Esophagus muscularis mucosa (tissue), 4 donors: ENCODE measurements at regions not wholly inside any gene's neighbourhood (a gene's known extent, or its start where the extent isn't known, plus 50 kb on each side); places are given as distances from the start of the nearest gene placed in this dataset.

Experiments
- DNase-seq: peaks from one replicate; pipeline ENCODE4 v3.0.0-alpha.2; 2017; ENCODE audit errors: extremely low spot score
- H3K27ac ChIP-seq, 4 donors: fragments of 200-600 bp; sonication (generic); replicated peaks in 1 of 4; 1 replicate in 3 of 4; 2 replicates in 1 of 4; pipeline ENCODE4 v1.5.1; 2016 to 2019; ENCODE audit warnings: mild to moderate bottlenecking in 1 of 4
- H3K27me3 ChIP-seq, 4 donors: fragments of 200-600 bp; sonication (generic); one replicate each; pipeline versions ENCODE4 v1.5.1 to v1.6.0; 2016 to 2019
- H3K36me3 ChIP-seq, 4 donors: fragments of 200-600 bp; sonication (generic); one replicate each; pipeline ENCODE4 v1.5.1; 2016 to 2019
- H3K4me1 ChIP-seq, 4 donors: fragments of 200-600 bp; sonication (generic); one replicate each; pipeline ENCODE4 v1.5.1; 2016 to 2019
- H3K4me3 ChIP-seq, 4 donors: fragments of 200-600 bp; sonication (generic); 1 replicate in 2 of 4; 2 replicates in 2 of 4; pipeline ENCODE4 v1.5.1; 2016 to 2019; ENCODE audit warnings: mild to moderate bottlenecking in 4 of 4, moderate library complexity in 1 of 4
- H3K9me3 ChIP-seq, 4 donors: fragments of 200-600 bp; sonication (generic); 1 replicate in 3 of 4; 2 replicates in 1 of 4; pipeline ENCODE4 v1.5.1; 2016 to 2019
- EP300 ChIP-seq: sonication (generic); formaldehyde crosslinking; IDR thresholded peaks from one replicate; pipeline ENCODE4 v1.6.1; 2017; ENCODE audit warnings: antibody characterized with exemption
- POLR2A ChIP-seq: fragments of 450-650 bp; IDR thresholded peaks from one replicate; pipeline ENCODE4 v1.6.1; 2017; ENCODE audit warnings: antibody characterized with exemption, moderate library complexity, mild to moderate bottlenecking, low read depth
- POLR2AphosphoS5 ChIP-seq, 2 donors: sonication (generic); formaldehyde crosslinking; IDR thresholded peaks; one replicate each; pipeline ENCODE4 v1.6.1; 2017; ENCODE audit warnings: antibody characterized with exemption in 2 of 2
- WGBS: methylation state at CpG from one replicate; pipeline ENCODE4 v1.1.5; 2018; 5-methylcytosine and 5-hydroxymethylcytosine counted together
- intact Hi-C: fragments of 100-400 bp; cut with DNase I; formaldehyde crosslinking; loops from one replicate; pipeline ENCODE4 v1.15.1; 2023
- TF ChIP-seq, protein P1 (sequence below), 3 experiments: fragments of 200-600 bp in 2 of 3; fragments of 450-650 bp in 1 of 3; sonication (generic) in 2 of 3; IDR thresholded peaks; one replicate each; pipeline ENCODE4 v1.5.1; 2017 to 2019; ENCODE audit warnings: antibody characterized with exemption in 3 of 3, mild to moderate bottlenecking in 2 of 3, moderate library complexity in 1 of 3

- DNase-seq, result no peak
- intact Hi-C loops, result loop anchor here (10.0 kb wide), 1 partner anchor 603 kb away; no protein-coding TSS in a partner anchor
- Histone ChIP-seq H3K27me3 (peaks cover 0 to 88% (median 13%) of the 10 kb centered on the region in 4 donors), H3K4me1 (no peaks in the 10 kb centered on the region), H3K27ac (no peak overlapping the region), H3K36me3 (no peaks in the 10 kb centered on the region), H3K4me3 (no peak overlapping the region), H3K9me3 (no peaks in the 10 kb centered on the region)
- TF ChIP-seq, protein P1, sequence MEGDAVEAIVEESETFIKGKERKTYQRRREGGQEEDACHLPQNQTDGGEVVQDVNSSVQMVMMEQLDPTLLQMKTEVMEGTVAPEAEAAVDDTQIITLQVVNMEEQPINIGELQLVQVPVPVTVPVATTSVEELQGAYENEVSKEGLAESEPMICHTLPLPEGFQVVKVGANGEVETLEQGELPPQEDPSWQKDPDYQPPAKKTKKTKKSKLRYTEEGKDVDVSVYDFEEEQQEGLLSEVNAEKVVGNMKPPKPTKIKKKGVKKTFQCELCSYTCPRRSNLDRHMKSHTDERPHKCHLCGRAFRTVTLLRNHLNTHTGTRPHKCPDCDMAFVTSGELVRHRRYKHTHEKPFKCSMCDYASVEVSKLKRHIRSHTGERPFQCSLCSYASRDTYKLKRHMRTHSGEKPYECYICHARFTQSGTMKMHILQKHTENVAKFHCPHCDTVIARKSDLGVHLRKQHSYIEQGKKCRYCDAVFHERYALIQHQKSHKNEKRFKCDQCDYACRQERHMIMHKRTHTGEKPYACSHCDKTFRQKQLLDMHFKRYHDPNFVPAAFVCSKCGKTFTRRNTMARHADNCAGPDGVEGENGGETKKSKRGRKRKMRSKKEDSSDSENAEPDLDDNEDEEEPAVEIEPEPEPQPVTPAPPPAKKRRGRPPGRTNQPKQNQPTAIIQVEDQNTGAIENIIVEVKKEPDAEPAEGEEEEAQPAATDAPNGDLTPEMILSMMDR (IDR thresholded peaks at IDR 0.05), result no peak
- no peak for TF ChIP-seq EP300
- TF ChIP-seq POLR2A, result no peak
- no peak for TF ChIP-seq POLR2AphosphoS5 (IDR thresholded peaks at IDR 0.05)
- WGBS, result 68% methylated on average over 8 of the region's 8 CpGs
Measured at GRCh38 chr13:99911965-99912566, 59.5 kb downstream of the ZIC5 start.

DNA sequence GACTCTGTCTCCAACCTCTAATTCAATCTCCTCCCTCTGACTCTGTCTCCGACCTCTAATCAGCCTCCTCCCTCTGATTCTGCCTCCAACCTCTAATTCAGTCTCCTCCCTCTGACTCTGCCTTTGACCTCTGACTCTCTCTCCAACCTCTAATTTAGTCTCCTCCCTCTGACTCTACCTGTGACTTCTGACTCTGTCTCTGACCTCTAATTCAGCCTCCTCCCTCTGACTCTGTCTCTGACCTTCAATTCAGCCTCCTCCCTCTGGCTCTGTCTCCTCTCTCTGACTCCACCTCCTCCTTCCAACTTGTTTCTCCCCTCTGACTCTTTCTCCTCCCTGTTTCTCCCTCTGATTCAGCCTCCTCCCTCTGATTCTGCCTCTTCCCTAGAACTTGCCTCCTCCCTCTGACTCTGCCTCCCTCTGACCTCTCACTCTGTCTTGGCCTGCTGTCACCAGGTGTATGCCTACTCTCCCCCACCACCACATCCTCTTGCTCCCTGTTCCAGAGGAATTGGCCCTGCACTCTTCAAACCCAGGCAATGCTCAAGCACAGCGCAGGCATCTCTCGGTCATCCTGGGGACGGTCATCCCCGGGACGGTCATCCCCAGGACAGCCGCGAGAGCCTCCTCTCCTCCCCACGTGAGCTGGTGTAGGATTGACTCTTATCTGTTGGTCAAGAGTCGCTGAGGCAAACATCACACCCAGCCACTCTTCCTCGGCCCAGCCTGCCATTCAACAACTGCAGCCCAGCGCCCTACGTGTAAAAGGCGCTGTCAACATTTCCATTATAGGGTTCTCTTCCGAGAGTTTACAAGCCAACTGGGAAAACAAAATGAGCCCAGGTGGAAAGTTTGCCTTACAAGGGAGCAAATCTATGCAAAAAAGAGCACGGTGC is 60.2 kb downstream of the ZIC5 start:
- H3K36me3 ChIP-seq, result no peaks in the 10 kb centered on the region
- TF ChIP-seq EP300, result no peak
- TF ChIP-seq POLR2A, result no peak
- no peak for TF ChIP-seq POLR2AphosphoS5 (IDR thresholded peaks at IDR 0.05)
- TF ChIP-seq, protein P1 (IDR thresholded peaks at IDR 0.05), result no peak
- no peaks in the 10 kb centered on the region for H3K9me3 ChIP-seq
- no peak for DNase-seq
- H3K4me1 ChIP-seq, result no peaks in the 10 kb centered on the region
- H3K4me3 ChIP-seq, result no peak overlapping the region
- no peak overlapping the region for H3K27ac ChIP-seq
- H3K27me3 ChIP-seq, result peaks cover 0 to 96% (median 12%) of the 10 kb centered on the region in 4 donors
- intact Hi-C loops, result loop anchor here (10.0 kb wide), 1 partner anchor 603 kb away; no protein-coding TSS in a partner anchor
- 71% methylated on average over 10 of the region's 16 CpGs for WGBS

DNA sequence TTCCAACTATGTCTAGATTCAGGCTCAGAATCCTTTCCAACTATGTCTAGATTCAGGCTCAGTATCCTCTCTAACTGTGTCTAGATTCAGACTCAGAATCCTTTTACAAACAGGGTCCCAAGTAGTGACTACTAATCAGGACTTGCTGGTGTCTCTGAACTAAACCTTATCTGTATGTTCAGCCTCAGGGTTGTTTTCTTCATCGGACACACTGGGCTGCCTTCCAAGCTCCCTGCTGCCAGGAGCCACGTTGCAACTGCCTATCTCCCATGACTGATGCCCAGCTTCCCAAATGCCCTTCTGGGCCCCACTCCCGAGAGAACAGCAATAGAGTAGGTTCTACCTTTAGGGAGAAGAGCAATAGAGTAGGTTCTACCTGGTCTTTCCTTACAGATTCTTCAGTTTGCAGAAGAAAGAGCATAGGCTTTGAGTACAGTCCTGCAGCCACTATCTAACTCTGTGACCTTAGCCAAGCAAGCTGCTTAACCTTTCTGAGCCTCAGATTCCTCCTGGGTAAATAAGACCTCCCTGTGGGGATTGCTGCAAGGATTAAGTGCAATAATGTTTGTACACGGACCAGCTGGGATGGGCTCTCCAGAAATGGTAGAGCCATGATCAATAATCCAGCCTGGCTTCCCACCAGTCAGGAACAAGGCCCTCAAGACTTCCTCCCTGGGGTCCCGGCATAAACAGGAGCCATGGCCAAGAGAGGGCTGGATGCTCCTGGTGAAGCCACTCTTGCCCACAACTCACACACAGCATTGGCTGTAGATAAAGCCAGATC is 61.5 kb downstream of the ZIC5 start:
- intact Hi-C loops, result loop anchor here (10.0 kb wide), 1 partner anchor 605 kb away; no protein-coding TSS in a partner anchor
- peaks cover 0 to 93% (median 7%) of the 10 kb centered on the region in 4 donors for H3K27me3 ChIP-seq
- no peak for DNase-seq
- H3K4me3 ChIP-seq, result no peak overlapping the region
- 39% methylated on average over 5 of the region's 5 CpGs for WGBS
- H3K9me3 ChIP-seq, result no peaks in the 10 kb centered on the region
- H3K36me3 ChIP-seq, result no peaks in the 10 kb centered on the region
- TF ChIP-seq POLR2AphosphoS5 (IDR thresholded peaks at IDR 0.05), result no peak
- TF ChIP-seq, protein P1 (IDR thresholded peaks at IDR 0.05), result no peak
- TF ChIP-seq EP300, result no peak
- TF ChIP-seq POLR2A, result no peak
- H3K27ac ChIP-seq, result no peak overlapping the region
- H3K4me1 ChIP-seq, result no peaks in the 10 kb centered on the region

DNA sequence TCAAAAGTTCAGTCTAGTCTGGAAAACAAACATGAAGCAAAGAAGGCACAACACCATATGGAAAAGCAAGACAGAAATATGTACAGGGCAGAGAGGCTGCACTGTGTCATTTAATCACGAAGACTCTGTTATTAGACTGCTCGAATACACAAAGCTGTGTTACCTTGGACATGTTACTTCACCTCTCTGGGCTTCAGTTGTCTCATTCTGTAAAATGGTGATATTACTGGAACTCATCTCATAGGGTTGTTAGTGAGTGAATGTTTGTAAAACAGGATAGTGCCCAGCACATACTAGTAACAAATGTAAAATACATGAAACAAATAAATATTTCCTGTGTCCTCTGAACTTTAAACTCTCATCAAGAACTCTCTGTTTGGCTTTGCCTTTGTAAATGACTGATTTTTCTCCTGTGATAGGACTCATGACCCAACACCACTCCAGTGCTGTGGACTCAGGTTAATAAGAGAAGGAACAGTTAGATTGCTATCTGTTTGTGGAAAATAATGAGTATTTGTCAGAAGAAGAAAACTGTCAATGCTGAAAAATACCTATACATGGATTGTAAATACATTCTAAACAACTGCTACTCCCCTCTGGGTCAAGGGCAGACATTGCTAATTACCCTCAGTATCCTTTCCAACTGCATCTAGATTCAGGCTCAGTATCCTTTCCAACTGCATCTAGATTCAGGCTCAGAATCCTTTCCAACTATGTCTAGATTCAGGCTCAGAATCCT is 62.3 kb downstream of the ZIC5 start:
- TF ChIP-seq POLR2AphosphoS5 (IDR thresholded peaks at IDR 0.05) (no peak), EP300 (no peak), POLR2A (no peak)
- TF ChIP-seq, protein P1 (IDR thresholded peaks at IDR 0.05), result no peak
- H3K27me3 ChIP-seq, result peaks cover 0 to 93% (median 7%) of the 10 kb centered on the region in 4 donors

More for the DNA sequence above, 62.3 kb downstream of the ZIC5 start:
- DNase-seq, result no peak
- H3K4me1 ChIP-seq, result no peaks in the 10 kb centered on the region
- no peak overlapping the region for H3K27ac ChIP-seq
- WGBS, result 77% methylated on average over 2 of the region's 2 CpGs
- no peaks in the 10 kb centered on the region for H3K36me3 ChIP-seq
- intact Hi-C loops, result no loop called here
- H3K9me3 ChIP-seq, result no peaks in the 10 kb centered on the region
- no peak overlapping the region for H3K4me3 ChIP-seq
